ENCODE measurements at regions not wholly inside any gene's neighbourhood (a gene's known extent, or its start where the extent isn't known, plus 50 kb on each side); places are given as distances from the start of the nearest gene placed in this dataset.
"Not testable (repeated sequence)": the region's sequence is repeated elsewhere in the genome, so short reads cannot be mapped to it uniquely, and the experiment has no call there.

DNA sequence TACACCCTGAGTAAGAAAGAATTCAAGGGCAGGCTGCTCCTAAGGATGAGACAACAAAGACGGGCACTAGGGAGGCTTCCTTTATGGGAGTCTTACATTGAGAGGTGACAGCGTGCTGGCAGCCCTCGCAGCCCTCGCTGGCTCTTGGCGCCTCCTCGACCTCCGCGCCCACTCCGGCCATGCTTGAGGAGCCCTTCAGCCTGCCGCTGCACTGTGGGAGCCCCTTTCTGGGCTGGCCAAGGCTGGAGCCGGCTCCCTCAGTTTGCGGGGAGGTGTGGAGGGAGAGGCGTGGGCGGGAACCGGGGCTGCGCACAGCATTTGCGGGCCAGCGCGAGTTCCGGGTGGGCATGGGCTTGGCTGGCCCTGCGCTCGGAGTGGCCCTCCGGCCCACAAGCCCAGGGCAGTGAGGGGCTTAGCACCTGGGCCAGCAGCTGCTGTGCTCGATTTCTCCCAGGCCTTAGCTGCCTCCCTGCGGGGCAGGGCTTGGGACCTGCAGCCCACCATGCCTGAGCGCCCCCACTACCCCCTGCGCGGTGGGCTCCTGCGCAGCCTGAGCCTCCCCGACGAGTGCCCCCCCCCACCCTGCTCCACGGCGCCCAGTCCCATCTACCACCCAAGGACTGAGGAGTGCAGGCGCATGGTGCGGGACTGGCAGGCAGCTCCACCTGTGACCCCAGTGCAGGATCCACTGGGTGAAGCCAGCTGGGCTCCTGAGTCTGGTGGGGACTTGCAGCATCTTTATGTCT lies 75.3 kb downstream of the BARX1 start:
- not testable (repeated sequence) for DNase-seq (ENCODE audit: low read depth in 3 of 3, low spot score in 1 of 3)

DNA sequence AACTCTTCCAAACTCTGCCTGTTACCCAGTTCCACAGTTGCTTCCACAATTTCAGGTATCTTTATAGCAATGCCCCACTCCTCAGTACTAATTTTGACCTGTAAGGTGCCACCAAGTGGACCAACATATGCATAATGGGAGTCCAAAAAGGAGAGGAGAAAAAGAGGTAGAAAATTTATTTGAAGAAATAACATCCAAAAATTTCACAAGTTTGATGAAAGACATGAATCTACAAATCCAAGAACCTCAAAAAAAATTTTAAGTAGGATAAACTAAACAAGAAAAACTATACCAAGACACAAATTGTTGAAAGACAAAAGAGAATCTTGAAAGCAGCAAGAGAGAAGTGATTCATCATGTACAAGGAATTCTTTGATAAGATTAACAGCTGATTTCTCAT lies 79.8 kb downstream of the BARX1 start:
- no peak for DNase-seq (ENCODE audit: low read depth in 3 of 3, low spot score in 1 of 3)

- DNase-seq (ENCODE audit: low read depth in 3 of 3, low spot score in 1 of 3): no peak
Observed at GRCh38 chr9:93874242-93874641, 80.9 kb downstream of the BARX1 start.

DNA sequence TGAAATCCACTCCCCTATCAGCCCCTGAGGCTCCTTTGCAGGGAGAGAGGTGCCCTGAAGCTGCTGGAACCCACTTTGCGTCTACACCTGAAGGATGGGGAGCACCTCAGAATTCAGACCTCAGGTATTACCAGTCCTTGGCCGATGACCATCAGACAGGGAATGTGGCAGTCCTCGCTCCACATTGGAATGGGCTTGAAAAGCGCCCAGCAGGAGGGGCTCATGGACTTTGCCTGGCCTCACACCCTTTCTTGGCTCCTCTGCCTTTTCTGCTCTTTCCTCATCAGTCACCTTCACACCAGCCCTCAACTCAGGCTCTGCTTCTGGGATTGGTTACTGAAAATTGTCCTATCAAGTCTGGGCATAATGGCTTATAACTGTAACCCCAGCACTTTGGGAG lies 83.9 kb downstream of the BARX1 start:
- no peak for DNase-seq (ENCODE audit: low read depth in 3 of 3, low spot score in 1 of 3)

DNA sequence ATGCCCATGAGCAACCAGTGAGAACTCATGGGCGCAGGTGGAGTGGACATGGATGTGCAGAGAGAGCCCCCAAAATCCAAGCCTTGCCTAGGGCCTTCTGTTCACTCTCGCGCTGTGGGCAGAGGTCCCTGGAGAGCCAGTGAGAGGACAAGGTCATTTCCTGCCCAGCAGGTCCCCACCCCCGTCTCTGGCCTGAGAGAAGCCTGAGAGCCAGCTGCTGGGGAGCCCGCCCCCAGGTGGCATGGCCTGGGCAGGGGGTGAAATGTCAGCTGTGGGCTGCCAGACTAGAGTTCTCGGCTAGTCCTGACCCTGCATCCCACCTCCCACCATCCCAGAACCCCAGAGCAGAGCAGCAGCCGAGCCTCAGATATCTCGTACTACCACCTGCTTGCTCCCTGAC lies 85.3 kb downstream of the BARX1 start:
- no peak for DNase-seq (ENCODE audit: low read depth in 3 of 3, low spot score in 1 of 3)

GRCh38 chr9:93869088-93869487 lies 86.1 kb downstream of the BARX1 start:
- no peak for DNase-seq (ENCODE audit: low read depth in 3 of 3, low spot score in 1 of 3)

DNA sequence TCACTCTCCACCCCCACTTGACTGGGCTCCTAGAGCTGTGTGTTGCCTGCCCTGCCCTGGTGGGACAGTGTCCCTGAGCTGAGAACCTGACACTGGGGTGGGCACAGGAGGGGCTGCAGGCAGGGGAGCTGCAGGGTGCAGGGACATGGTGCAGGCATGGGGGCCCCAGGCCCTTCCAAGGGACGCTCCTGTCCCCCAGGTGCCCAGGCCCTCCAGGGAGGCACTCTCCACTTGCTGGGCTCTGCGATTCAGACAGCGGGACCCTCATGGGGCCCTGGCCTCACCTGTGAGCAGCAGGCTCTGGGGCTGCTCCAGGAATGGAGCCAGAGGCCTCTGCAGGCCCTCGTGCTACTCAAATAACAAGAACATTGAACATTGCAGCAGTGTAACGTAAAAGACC lies 89.4 kb downstream of the BARX1 start:
- DNase-seq (ENCODE audit: low read depth in 3 of 3, low spot score in 1 of 3): no peak

GRCh38 chr9:93865245-93865644 lies 89.9 kb downstream of the BARX1 start:
- no peak for DNase-seq (ENCODE audit: low read depth in 3 of 3, low spot score in 1 of 3)

DNA sequence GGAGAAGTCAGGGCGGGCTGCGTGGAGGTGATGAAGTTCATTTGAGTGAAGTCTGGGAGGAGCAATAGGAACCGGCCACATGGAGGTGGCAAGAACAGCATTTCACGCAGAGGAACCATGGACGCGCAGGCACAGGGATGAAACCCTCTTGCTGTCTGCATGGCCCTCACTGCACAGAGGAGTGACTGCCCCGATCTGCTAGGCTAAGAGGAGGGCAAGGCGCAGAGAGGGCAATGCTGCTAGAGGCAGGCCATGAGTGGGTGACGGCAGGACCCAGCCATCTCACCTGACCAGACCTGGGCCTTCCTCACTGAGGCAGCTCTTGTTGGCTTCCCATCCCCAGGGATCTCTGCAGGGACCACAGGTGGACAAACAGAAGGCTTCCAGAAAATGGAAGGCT lies 90.3 kb downstream of the BARX1 start:
- DNase-seq (ENCODE audit: low read depth in 3 of 3, low spot score in 1 of 3): no peak

GRCh38 chr9:93864032-93864431 lies 91.1 kb downstream of the BARX1 start:
- no peak for DNase-seq (ENCODE audit: low read depth in 3 of 3, low spot score in 1 of 3)

DNA sequence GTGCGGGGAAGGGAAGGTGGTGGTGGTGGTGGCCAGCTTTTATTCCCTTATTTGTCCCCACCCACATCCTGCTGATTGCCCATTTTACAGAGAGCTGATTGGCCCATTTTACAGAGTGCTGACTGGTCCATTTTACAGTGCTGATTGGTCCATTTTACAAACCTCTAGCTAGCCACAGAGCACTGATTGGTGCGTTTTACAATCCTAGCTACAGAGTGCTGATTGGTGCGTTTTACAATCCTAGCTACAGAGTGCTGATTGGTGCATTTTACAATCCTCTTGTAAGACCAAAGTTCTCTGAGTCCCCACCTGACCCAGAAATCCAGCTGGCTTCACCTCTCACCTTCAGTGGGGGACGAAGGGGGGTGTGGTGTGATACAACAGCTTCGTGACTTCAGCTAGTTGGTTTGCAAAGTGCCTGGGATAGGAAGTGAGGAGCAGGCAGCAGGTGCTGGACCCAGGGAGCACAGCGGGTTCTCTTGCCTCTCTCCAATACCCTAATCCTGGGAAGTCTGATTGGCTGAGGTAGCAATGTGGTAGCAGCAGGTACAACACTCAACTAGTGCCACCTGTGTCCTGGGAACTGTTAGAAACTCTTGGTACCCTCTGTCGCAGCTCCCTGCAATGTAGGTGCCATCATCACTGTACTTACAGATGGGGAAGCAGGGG lies 92.1 kb downstream of the BARX1 start:
- DNase-seq (ENCODE audit: low read depth in 3 of 3, low spot score in 1 of 3): no peak

GRCh38 chr9:93861736-93862358 lies 93.3 kb downstream of the BARX1 start:
- no peak for DNase-seq (ENCODE audit: low read depth in 3 of 3, low spot score in 1 of 3)

- no peak for DNase-seq (ENCODE audit: low read depth in 3 of 3, low spot score in 1 of 3)
Observed at GRCh38 chr9:93860694-93861658, 94.2 kb downstream of the BARX1 start.

- DNase-seq (ENCODE audit: low read depth in 3 of 3, low spot score in 1 of 3): no peak
Observed at GRCh38 chr9:93859431-93860215, 95.5 kb downstream of the BARX1 start.

- DNase-seq (ENCODE audit: low read depth in 3 of 3, low spot score in 1 of 3): no peak
Observed at GRCh38 chr9:93857528-93857927, 97.6 kb downstream of the BARX1 start.

DNA sequence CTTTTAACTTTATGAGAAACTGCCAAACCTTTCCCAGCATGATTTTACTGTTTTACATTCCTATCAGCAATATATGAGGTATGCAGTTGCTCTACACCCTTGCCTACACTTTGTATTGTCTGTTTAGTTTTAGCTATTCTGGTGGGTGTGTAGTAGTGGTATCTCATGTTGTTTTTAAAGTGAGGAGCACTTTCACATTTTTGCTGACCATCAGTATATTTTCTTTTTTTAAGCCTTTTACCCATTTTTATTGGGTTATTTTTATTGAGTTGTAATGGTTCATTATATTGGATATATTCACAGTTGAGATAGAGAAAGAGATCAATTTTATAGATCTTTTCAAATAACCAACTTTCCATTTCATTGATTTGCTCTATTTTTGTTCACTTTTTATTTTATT lies 102.4 kb downstream of the BARX1 start:
- no peak for DNase-seq (ENCODE audit: low read depth in 3 of 3, low spot score in 1 of 3)

DNA sequence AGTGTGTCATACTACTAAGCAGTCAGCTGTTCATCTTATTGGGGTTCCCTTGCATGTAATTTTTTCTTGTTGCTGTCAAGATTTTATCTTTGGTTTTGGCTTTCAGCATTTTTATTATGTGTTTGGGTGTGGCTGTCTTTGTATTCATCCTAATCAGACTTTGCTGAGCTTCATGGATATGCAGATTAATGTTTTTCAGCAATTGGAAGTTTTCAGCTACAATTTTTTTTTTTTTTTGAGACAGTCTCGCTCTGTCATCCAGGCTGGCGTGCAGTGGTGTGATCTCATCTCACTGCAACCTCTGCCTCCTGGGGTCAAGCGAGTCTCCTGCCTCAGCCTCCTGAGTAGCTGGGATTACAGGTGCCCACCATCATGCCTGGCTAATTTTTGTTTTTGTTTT lies 108.8 kb downstream of the BARX1 start:
- no peak for DNase-seq (ENCODE audit: low read depth in 3 of 3, low spot score in 1 of 3)

DNA sequence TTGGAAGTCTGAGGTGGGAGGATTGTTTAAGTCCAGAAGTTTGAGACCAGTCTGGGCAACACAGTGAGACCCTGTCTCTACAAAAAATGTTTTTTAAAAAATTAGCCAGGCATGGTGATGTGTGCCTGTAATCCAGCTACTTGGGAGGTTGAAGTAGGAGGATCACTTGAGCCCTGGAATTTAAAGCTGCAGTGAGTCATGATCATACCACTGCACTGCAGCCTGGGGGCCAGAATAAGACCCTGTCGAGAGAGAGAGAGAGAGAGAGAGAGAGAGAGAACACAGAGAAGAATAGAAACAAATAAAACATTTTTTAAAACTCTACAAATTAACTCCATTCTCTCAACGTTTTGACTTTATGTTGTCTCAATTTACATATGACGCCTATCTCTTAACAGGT lies 111.8 kb downstream of the BARX1 start:
- DNase-seq (ENCODE audit: low read depth in 3 of 3, low spot score in 1 of 3): no peak

GRCh38 chr9:93830606-93831005 lies 124.5 kb downstream of the BARX1 start:
- no peak for DNase-seq (ENCODE audit: low read depth in 3 of 3, low spot score in 1 of 3)

DNA sequence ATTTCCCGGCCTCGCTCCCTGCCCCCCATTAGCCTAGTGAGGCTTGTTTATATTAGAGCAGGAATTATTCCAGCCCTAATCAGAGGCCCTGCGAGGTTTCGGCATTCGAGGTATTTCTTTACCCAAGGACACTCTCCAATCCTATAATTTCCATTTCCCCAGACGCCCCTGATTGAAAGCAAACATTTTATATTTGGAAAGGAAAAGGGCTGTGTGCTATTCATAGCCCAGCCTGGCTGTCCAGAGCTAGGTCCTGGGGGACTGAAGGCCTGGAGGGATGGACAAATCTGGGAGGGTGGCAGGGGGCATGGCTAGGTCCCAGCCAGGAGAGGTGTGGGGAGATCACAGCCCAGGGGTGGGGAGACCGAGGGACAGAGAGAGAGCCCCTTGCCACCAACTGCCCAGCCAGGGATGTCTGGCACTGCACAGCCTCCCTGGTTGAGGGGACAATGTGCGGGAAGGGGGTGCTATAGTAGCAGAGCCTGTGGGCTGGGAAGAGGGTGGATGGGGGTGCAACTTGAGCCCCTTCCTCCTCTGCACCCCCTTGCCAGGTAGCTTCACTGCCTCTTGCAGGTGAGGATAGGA lies 125.1 kb downstream of the BARX1 start:
- DNase-seq (ENCODE audit: low read depth in 3 of 3, low spot score in 1 of 3): no peak

All from stimulated activated CD4-positive, alpha-beta T cell treated with anti-CD3 and anti-CD28 coated beads, TNF-alpha, amount 100 ng/mL, for 1 hour (primary cell).